Hepatocyte (in vitro differentiated cells): ENCODE measurements at regions not wholly inside any gene's neighbourhood (a gene's known extent, or its start where the extent isn't known, plus 50 kb on each side); places are given as distances from the start of the nearest gene placed in this dataset.

ENCODE experiments used
- CTCF ChIP-seq: fragments of 200-600 bp; sonication (generic); IDR thresholded peaks from 2 replicates; pipeline ENCODE4 v1.5.1; 2016; ENCODE audit warnings: antibody characterized with exemption, mild to moderate bottlenecking; ENCODE audit not compliant: poor library complexity
- EZH2phosphoT487 ChIP-seq: fragments of 200-600 bp; sonication (generic); IDR thresholded peaks from one replicate; pipeline ENCODE4 v1.6.1; 2018; ENCODE audit warnings: antibody characterized with exemption, mild to moderate bottlenecking, low read depth, moderate library complexity; ENCODE audit not compliant: unreplicated experiment, severe bottlenecking

DNA sequence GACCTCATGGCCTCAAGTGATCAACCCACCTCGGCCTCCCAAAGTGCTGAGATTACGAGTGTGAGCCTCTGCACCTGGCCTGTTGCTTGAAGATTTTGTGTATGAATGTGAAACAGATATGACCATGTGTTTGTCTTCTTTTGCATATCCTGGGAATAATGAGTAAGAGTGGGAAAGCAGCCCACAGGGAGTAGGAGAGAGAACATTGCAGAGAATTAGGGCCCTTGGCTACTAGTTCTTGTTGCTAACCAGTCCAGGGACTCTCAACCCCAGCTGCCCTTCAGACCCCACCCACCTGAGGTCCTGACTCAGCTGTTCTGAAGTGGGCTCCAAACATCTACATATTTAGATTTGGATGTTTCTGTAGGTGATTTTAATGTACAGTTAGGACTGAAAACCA, 125.5 kb downstream of the MTX3 start:
- TF ChIP-seq CTCF (no peak), EZH2phosphoT487 (no peak)
